ENCODE measurements at regions not wholly inside any gene's neighbourhood (a gene's known extent, or its start where the extent isn't known, plus 50 kb on each side); places are given as distances from the start of the nearest gene placed in this dataset.

GRCh38 chr6:112909781-112910180, 562.7 kb downstream of the RFPL4B start:
- TF ChIP-seq CTCF (conservative IDR thresholded peaks at IDR 0.05; ENCODE audit: low read depth in 2 of 2) (no peak), REST (IDR thresholded peaks at IDR 0.05; ENCODE audit: unreplicated experiment) (no peak), CREB1 (CRISPR knock-in tag; IDR thresholded peaks at IDR 0.05; ENCODE audit: low read depth) (no peak), EZH2 (IDR thresholded peaks at IDR 0.05; ENCODE audit: low read depth, unreplicated experiment) (no peak)
